GM13977 (cell line): ENCODE measurements at regions not wholly inside any gene's neighbourhood (a gene's known extent, or its start where the extent isn't known, plus 50 kb on each side); places are given as distances from the start of the nearest gene placed in this dataset.
A peak's percentile ranks its signal among the peaks of the same experiment; 100 is the strongest.

Experiments used
- DNase-seq: peaks from one replicate; pipeline ENCODE4 v3.0.0; 2012; ENCODE audit warnings: low spot score
- in situ Hi-C: fragments of 300-500 bp; cut with MboI; formaldehyde crosslinking; loops from one replicate; pipeline ENCODE4 v1.12.0; 2022; ENCODE audit warnings: low sequenced_read_pairs, low pct_unique_long_range_greater_than_20kb, mixed read lengths, inconsistent platforms; ENCODE audit not compliant: unreplicated experiment
- TF ChIP-seq, protein P1 (sequence below): IDR thresholded peaks from 2 replicates; pipeline ENCODE4 v1.5.1; 2012; ENCODE audit warnings: mild to moderate bottlenecking, control low read depth; ENCODE audit not compliant: insufficient read depth; ENCODE audit errors: extremely low read depth, missing control alignments

DNA sequence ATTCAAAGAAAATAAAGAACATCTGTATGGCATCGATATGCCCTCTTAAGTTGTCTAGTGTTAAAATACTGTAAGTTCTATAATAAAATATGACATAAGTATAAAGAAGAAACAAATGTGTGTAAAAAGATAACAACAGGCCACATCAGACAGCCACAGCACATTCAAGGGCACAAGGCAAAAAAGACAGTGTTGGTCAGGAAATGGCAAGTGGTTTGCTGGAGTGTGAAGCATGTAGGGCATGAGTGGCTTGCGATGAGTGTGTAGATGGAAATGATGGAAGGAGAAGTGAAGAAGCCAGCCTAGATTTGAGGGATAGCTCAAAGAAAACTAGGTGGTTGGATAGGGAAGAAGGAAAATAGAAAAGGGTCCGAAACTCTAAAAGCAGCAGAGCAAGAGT lies 341.6 kb downstream of the CRPPA start:
- in situ Hi-C loops = loop anchor here (25.0 kb wide), 1 partner anchor 483 kb away; no protein-coding TSS in a partner anchor
- TF ChIP-seq, protein P1, sequence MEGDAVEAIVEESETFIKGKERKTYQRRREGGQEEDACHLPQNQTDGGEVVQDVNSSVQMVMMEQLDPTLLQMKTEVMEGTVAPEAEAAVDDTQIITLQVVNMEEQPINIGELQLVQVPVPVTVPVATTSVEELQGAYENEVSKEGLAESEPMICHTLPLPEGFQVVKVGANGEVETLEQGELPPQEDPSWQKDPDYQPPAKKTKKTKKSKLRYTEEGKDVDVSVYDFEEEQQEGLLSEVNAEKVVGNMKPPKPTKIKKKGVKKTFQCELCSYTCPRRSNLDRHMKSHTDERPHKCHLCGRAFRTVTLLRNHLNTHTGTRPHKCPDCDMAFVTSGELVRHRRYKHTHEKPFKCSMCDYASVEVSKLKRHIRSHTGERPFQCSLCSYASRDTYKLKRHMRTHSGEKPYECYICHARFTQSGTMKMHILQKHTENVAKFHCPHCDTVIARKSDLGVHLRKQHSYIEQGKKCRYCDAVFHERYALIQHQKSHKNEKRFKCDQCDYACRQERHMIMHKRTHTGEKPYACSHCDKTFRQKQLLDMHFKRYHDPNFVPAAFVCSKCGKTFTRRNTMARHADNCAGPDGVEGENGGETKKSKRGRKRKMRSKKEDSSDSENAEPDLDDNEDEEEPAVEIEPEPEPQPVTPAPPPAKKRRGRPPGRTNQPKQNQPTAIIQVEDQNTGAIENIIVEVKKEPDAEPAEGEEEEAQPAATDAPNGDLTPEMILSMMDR = no peak
- no peak for DNase-seq

DNA sequence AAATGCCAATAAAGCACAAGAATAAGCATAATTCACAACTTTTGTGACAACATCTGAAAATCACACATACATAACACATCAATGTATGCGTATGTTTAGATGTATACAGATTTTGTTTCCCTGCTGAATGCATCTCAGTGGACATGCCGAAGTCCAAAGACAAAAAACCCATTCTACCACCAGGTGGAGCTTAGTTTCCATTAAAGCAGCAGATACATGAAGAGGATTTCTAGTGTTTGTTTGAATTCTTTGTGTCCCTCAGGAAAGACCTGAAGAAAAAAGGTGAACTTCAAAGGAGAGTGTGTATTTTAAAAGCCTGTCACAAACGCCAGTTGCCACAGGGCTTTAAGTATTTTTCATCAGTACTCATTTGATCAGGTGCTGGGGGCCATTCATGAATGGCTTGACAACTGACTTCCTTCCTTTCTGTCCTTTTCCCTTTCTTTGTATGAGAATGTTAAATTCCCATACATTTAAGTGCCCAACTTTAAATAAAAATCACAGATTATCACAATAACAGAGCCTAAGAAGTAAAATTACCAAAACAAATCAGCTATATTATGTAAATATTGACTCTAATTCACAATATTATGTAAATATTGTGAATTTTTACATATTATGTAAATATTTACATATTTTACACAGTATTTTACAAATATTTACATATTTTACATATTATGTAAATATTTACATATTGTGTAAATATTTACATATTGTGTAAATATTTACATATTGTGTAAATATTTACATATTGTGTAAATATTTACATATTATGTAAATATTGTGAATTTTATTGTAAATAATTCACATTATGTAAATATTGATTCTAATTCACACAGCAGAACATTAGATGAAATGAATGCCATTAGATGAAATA lies 343.0 kb downstream of the CRPPA start:
- in situ Hi-C loops = loop anchor here (25.0 kb wide), 1 partner anchor 484 kb away; no protein-coding TSS in a partner anchor

DNA sequence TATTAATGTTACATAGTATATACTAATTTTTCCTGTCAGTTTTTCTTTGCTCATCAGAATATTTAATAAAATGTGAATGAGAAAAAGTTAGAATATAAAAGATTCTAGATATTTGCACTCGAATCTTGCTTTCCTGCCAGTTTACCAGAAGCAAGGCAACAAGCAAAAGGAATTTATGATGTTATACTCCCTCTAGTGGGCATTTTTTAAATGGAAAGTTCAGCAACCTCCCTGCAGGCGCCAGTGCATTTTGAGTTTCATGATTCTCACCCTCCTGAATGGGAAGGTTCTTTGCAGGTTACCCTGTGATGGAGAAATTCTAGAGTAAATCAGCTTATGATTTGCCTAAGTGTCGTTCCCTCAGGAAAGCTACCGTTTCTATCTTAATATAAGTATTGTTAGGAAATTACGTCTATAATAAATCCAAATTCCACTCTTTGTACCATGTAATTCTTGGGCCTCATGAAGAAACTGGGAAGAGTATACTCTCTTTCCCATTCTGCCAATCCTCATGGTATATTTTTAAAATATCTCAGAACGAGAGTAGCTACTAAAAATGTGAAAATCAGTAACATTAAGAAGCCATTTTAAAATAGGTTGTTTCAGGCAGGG lies 350.0 kb downstream of the CRPPA start:
- DNase-seq = peak; percentile 15
- in situ Hi-C loops = loop anchor here (25.0 kb wide), 1 partner anchor 759 kb away; no protein-coding TSS in a partner anchor
- TF ChIP-seq, protein P1 = peak; percentile 62

More for the DNA sequence above, 343.0 kb downstream of the CRPPA start:
- DNase-seq = peak; percentile 7
- TF ChIP-seq, protein P1 = peak; percentile 56

DNA sequence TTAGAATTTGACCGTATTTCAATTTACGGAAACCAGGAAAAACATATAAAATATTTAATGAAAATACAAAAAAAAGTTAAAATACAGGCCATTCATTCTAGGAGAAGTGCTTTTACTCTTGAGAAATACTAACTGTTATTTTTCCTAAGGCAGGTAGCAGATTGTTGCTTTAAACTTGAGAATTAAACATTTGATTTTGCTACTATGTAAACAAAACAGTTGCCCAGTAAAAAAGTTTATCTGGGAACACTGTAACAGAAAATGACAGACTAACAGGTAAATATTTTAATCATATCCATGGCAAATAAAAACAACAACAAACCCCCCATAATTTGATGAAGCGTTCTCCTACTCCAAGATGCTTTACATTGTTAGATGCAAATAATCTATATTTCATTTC lies 350.5 kb downstream of the CRPPA start:
- in situ Hi-C loops = loop anchor here (25.0 kb wide), 1 partner anchor 759 kb away; no protein-coding TSS in a partner anchor
- TF ChIP-seq, protein P1 = no peak
- no peak for DNase-seq

DNA sequence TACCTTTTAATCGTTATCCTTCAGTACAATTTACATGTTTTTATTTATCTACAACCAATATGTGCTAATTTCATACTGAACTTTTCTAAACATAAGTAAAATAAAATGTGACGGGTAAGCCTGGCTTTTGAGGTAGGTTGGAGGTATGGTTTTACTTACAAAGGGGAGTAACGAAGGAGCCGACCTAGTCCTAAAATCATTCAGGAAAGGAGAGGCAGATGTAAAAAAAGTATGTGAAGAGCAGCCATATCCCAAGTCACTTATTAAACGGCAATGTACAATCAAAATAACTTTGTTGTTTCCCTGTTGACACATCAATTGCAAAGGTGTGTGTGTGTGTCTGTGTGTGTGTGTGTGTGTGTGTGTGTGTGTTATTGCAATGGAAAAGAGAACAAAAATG lies 351.3 kb downstream of the CRPPA start:
- no peak for DNase-seq
- in situ Hi-C loops = loop anchor here (25.0 kb wide), 1 partner anchor 758 kb away; no protein-coding TSS in a partner anchor
- TF ChIP-seq, protein P1 = no peak

DNA sequence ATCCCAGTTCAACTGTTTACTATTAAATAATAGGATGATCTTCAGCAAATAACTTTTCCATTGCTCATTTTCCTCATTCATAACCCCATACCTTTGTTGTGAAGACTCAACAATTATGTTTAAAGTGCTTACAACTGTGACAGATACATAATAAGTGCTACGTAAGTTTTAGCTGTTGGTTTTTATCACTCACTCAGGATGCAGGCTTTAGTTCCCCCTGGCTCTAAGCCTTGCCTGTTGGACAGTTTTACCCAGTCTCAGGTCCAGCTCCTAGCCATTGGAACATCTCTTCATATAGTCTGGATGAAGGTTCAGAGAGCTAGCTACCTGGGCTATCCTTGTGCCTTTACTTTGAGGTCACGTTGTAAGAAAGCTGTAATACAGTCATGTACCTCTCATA lies 353.2 kb downstream of the CRPPA start:
- no peak for DNase-seq
- TF ChIP-seq, protein P1 = no peak
- in situ Hi-C loops = loop anchor here (25.0 kb wide), 1 partner anchor 756 kb away; no protein-coding TSS in a partner anchor
